Mesenchymal stem cell (in vitro differentiated cells and primary cell): ENCODE measurements at regions not wholly inside any gene's neighbourhood (a gene's known extent, or its start where the extent isn't known, plus 50 kb on each side); places are given as distances from the start of the nearest gene placed in this dataset.

Experiments
- DNase-seq: peaks from one replicate; pipeline ENCODE4 v3.0.0-alpha.2; 2013
- H2AFZ ChIP-seq: one replicate; pipeline ENCODE4 v1.6.1; 2013; ENCODE audit warnings: low read depth, mild to moderate bottlenecking, control low read depth, inconsistent platforms, low read length, moderate library complexity
- H2AK5ac ChIP-seq: 2 replicates; pipeline ENCODE4 v1.6.1; 2013; ENCODE audit warnings: low read length, moderate library complexity, mild to moderate bottlenecking, inconsistent platforms; ENCODE audit not compliant: severe bottlenecking
- H2BK120ac ChIP-seq: one replicate; pipeline ENCODE4 v1.6.1; 2013; ENCODE audit warnings: low read depth, mild to moderate bottlenecking, inconsistent platforms, low read length, moderate library complexity
- H2BK12ac ChIP-seq, 2 experiments: one replicate each; pipeline ENCODE4 v1.6.1; 2013; ENCODE audit warnings: inconsistent platforms in 2 of 2, low read length in 2 of 2, mild to moderate bottlenecking in 2 of 2, moderate library complexity in 2 of 2, control low read depth in 1 of 2
- H2BK15ac ChIP-seq: one replicate; pipeline ENCODE4 v1.6.1; 2013; ENCODE audit warnings: mild to moderate bottlenecking, low read depth, inconsistent platforms; ENCODE audit not compliant: poor library complexity, severe bottlenecking
- H2BK5ac ChIP-seq: 2 replicates; pipeline ENCODE4 v1.6.1; 2013; ENCODE audit warnings: low read depth, mild to moderate bottlenecking, low read length, control low read depth, inconsistent platforms; ENCODE audit not compliant: poor library complexity, severe bottlenecking
- H3K14ac ChIP-seq, 2 experiments: one replicate each; pipeline ENCODE4 v1.6.1; 2013; ENCODE audit warnings: inconsistent platforms in 2 of 2, low read length in 2 of 2, control low read depth in 1 of 2, mild to moderate bottlenecking in 1 of 2, moderate library complexity in 1 of 2
- H3K18ac ChIP-seq, 2 experiments: one replicate each; pipeline ENCODE4 v1.6.1; 2013; ENCODE audit warnings: inconsistent platforms in 2 of 2, low read length in 2 of 2, control low read depth in 1 of 2, low read depth in 1 of 2, mild to moderate bottlenecking in 1 of 2
- H3K23ac ChIP-seq, 2 experiments: one replicate each; pipeline ENCODE4 v1.6.1; 2013; ENCODE audit warnings: inconsistent platforms in 2 of 2, low read length in 2 of 2, mild to moderate bottlenecking in 2 of 2, moderate library complexity in 2 of 2, control low read depth in 1 of 2
- H3K27ac ChIP-seq: 2 replicates; pipeline ENCODE4 v1.5.1; 2013; ENCODE audit warnings: mild to moderate bottlenecking, moderate library complexity, low read length, control low read depth, inconsistent platforms; ENCODE audit not compliant: poor library complexity, severe bottlenecking
- H3K27me3 ChIP-seq, 2 experiments: 2 replicates each; pipeline versions ENCODE4 v1.6.1 to v1.7.0; 2013; ENCODE audit warnings: low read length in 2 of 2, mild to moderate bottlenecking in 2 of 2, moderate library complexity in 2 of 2, control low read depth in 1 of 2, inconsistent platforms in 1 of 2; ENCODE audit not compliant: control insufficient read depth in 1 of 2, insufficient read depth in 1 of 2
- H3K36me3 ChIP-seq, 2 experiments: 2 replicates each; pipeline versions ENCODE4 v1.6.1 to v1.7.0; 2013; ENCODE audit warnings: low read length in 2 of 2, control low read depth in 1 of 2, inconsistent platforms in 1 of 2, low read depth in 1 of 2, mild to moderate bottlenecking in 1 of 2; ENCODE audit not compliant: insufficient read depth in 2 of 2, control insufficient read depth in 1 of 2
- H3K4ac ChIP-seq, 2 experiments: one replicate each; pipeline ENCODE4 v1.6.1; 2013; ENCODE audit warnings: inconsistent platforms in 2 of 2, low read length in 2 of 2, mild to moderate bottlenecking in 2 of 2, moderate library complexity in 2 of 2, control low read depth in 1 of 2, low read depth in 1 of 2
- H3K4me1 ChIP-seq: 2 replicates; pipeline ENCODE4 v1.6.1; 2013; ENCODE audit warnings: low read depth, low read length, control low read depth; ENCODE audit not compliant: control insufficient read depth, insufficient read depth
- H3K4me2 ChIP-seq: 2 replicates; pipeline ENCODE4 v1.6.1; 2013; ENCODE audit warnings: low read length, mild to moderate bottlenecking, inconsistent platforms; ENCODE audit not compliant: poor library complexity, severe bottlenecking
- H3K4me3 ChIP-seq, 2 experiments: 2 replicates each; pipeline versions ENCODE4 v1.5.1 to v1.7.0; 2013; ENCODE audit warnings: low read length in 2 of 2, mild to moderate bottlenecking in 2 of 2, control low read depth in 1 of 2, low read depth in 1 of 2; ENCODE audit not compliant: insufficient read depth in 1 of 2
- H3K79me1 ChIP-seq: replicated peaks from 2 replicates; pipeline ENCODE4 v1.6.1; 2013; ENCODE audit warnings: mild to moderate bottlenecking, control low read depth, low read length, inconsistent platforms; ENCODE audit not compliant: poor library complexity, severe bottlenecking
- H3K9ac ChIP-seq: 2 replicates; pipeline ENCODE4 v1.7.0; 2013; ENCODE audit warnings: mild to moderate bottlenecking, low read length, moderate library complexity
- H3K9me3 ChIP-seq: 2 replicates; pipeline ENCODE4 v1.7.0; 2013; ENCODE audit warnings: mild to moderate bottlenecking, low read length; ENCODE audit not compliant: control insufficient read depth
- H4K8ac ChIP-seq: one replicate; pipeline ENCODE4 v1.6.1; 2013; ENCODE audit warnings: inconsistent platforms, mild to moderate bottlenecking, low read length, moderate library complexity
- H4K91ac ChIP-seq: one replicate; pipeline ENCODE4 v1.6.1; 2013; ENCODE audit warnings: mild to moderate bottlenecking, low read length, inconsistent platforms
- WGBS: methylation state at CpG from one replicate; pipeline ENCODE4 v1.1.7; 2013; ENCODE audit warnings: mixed read lengths; 5-methylcytosine and 5-hydroxymethylcytosine counted together

DNA sequence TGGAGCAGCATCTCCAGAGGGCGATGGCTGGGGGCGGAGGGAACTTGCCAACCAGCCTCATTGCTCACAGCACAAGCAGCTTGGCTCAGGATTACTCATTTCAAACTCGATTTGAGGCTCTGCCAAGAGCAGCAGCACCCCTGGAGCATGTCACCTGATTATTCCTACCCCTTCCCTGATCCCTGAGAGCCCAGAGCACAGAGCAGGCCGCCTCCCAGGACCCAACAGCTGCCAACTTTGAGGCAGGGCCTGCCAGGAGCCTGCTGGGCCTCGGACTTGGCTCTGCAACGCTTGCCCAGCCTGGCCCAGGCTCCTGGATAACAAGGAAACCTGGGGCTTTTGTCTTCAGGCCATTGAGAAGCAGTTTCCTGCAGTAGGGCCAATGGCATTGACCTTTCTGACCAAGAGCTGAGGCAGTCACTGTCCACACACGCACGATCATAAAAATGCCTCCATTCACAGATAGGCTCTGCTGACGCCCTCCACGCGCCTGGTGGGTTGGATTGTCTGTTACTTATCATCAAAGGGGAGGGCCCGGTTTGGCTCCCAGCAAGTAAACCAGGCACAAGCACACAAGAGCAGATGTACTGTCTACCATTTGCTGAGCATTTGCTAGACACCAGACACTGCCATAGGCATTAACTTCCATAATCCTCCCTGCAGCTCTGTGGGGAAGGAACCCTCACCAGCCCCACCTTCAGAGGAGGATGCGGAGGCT, 406.6 kb upstream of the EEF2KMT start:
- 45% methylated on average over 13 of the region's 13 CpGs for WGBS
- no peak overlapping the region for H2BK5ac ChIP-seq

GRCh38 chr16:5502944-5503343, 405.3 kb upstream of the EEF2KMT start:
- H3K79me1 ChIP-seq = no peaks in the 10 kb centered on the region
- H2BK120ac ChIP-seq = no peak overlapping the region
- no peak overlapping the region for H2BK12ac ChIP-seq
- H3K4me2 ChIP-seq = no peak overlapping the region
- 66% methylated on average over 6 of the region's 6 CpGs for WGBS
- peaks cover 0 to 9% of the 10 kb centered on the region in 2 experiments for H3K27me3 ChIP-seq
- no peak overlapping the region for H2BK5ac ChIP-seq
- no peak overlapping the region for H2AFZ ChIP-seq
- no peak overlapping the region for H3K9ac ChIP-seq
- H3K4me3 ChIP-seq = no peak overlapping the region
- H3K9me3 ChIP-seq = no peaks in the 10 kb centered on the region
- H4K91ac ChIP-seq = no peak overlapping the region
- no peaks in the 10 kb centered on the region for H3K36me3 ChIP-seq
- no peak overlapping the region for H3K4ac ChIP-seq
- H3K27ac ChIP-seq = no peak overlapping the region
- DNase-seq = no peak
- H2BK15ac ChIP-seq = no peak overlapping the region
- no peak overlapping the region for H3K23ac ChIP-seq
- H3K4me1 ChIP-seq = no peaks in the 10 kb centered on the region
- no peak overlapping the region for H3K14ac ChIP-seq
- H2AK5ac ChIP-seq = no peak overlapping the region
- no peak overlapping the region for H3K18ac ChIP-seq
- H4K8ac ChIP-seq = no peak overlapping the region

More for the DNA sequence above, 406.6 kb upstream of the EEF2KMT start:
- no peak overlapping the region for H2BK120ac ChIP-seq
- no peak overlapping the region for H4K91ac ChIP-seq
- no peak overlapping the region for H3K18ac ChIP-seq
- no peak overlapping the region for H4K8ac ChIP-seq
- no peaks in the 10 kb centered on the region for H3K79me1 ChIP-seq
- no peak overlapping the region for H3K9ac ChIP-seq
- H3K36me3 ChIP-seq = no peaks in the 10 kb centered on the region
- DNase-seq = no peak
- no peak overlapping the region for H3K14ac ChIP-seq
- H3K9me3 ChIP-seq = no peaks in the 10 kb centered on the region
- H3K4me2 ChIP-seq = no peak overlapping the region
- no peak overlapping the region for H3K4ac ChIP-seq
- H3K4me3 ChIP-seq = no peak overlapping the region
- no peak overlapping the region for H2BK12ac ChIP-seq
- H2AFZ ChIP-seq = no peak overlapping the region
- no peaks in the 10 kb centered on the region for H3K4me1 ChIP-seq
- no peak overlapping the region for H2AK5ac ChIP-seq
- no peak overlapping the region for H3K27ac ChIP-seq
- no peak overlapping the region for H2BK15ac ChIP-seq
- peaks cover 0 to 9% of the 10 kb centered on the region in 2 experiments for H3K27me3 ChIP-seq
- H3K23ac ChIP-seq = no peak overlapping the region

GRCh38 chr16:5502467-5502869, 404.9 kb upstream of the EEF2KMT start:
- Histone ChIP-seq H3K18ac (no peak overlapping the region), H3K14ac (no peak overlapping the region), H2BK12ac (no peak overlapping the region), H3K4me2 (no peak overlapping the region), H3K27ac (no peak overlapping the region), H2AK5ac (no peak overlapping the region), H2BK5ac (no peak overlapping the region), H3K79me1 (no peaks in the 10 kb centered on the region), H3K4me1 (no peaks in the 10 kb centered on the region), H2BK120ac (no peak overlapping the region), H3K9ac (no peak overlapping the region), H4K91ac (no peak overlapping the region), H3K4ac (no peak overlapping the region), H3K9me3 (no peaks in the 10 kb centered on the region), H2AFZ (no peak overlapping the region), H3K36me3 (no peaks in the 10 kb centered on the region), H2BK15ac (no peak overlapping the region), H3K27me3 (peaks cover 0 to 9% of the 10 kb centered on the region in 2 experiments), H4K8ac (no peak overlapping the region), H3K23ac (no peak overlapping the region), H3K4me3 (no peak overlapping the region)
- 18% methylated on average over 5 of the region's 7 CpGs for WGBS
- no peak for DNase-seq

GRCh38 chr16:5500526-5500925, 402.9 kb upstream of the EEF2KMT start:
- H3K4me3 ChIP-seq = no peak overlapping the region
- H3K9ac ChIP-seq = no peak overlapping the region
- no peak overlapping the region for H3K14ac ChIP-seq
- H2BK120ac ChIP-seq = no peak overlapping the region
- no peak overlapping the region for H2AFZ ChIP-seq
- no peak overlapping the region for H4K8ac ChIP-seq
- DNase-seq = no peak
- H4K91ac ChIP-seq = no peak overlapping the region
- H2BK12ac ChIP-seq = no peak overlapping the region
- H2BK5ac ChIP-seq = no peak overlapping the region
- H3K4me2 ChIP-seq = no peak overlapping the region
- no peak overlapping the region for H3K23ac ChIP-seq
- no peak overlapping the region for H3K4ac ChIP-seq
- H2AK5ac ChIP-seq = no peak overlapping the region
- H3K27ac ChIP-seq = no peak overlapping the region
- no peak overlapping the region for H3K18ac ChIP-seq
- no peaks in the 10 kb centered on the region for H3K9me3 ChIP-seq
- WGBS = 68% methylated on average over 3 of the region's 3 CpGs
- H3K27me3 ChIP-seq = peaks cover 0 to 3% of the 10 kb centered on the region in 2 experiments
- no peaks in the 10 kb centered on the region for H3K36me3 ChIP-seq
- H2BK15ac ChIP-seq = no peak overlapping the region
- no peaks in the 10 kb centered on the region for H3K4me1 ChIP-seq
- no peaks in the 10 kb centered on the region for H3K79me1 ChIP-seq
